ENCODE measurements at regions not wholly inside any gene's neighbourhood (a gene's known extent, or its start where the extent isn't known, plus 50 kb on each side); places are given as distances from the start of the nearest gene placed in this dataset.

DNA sequence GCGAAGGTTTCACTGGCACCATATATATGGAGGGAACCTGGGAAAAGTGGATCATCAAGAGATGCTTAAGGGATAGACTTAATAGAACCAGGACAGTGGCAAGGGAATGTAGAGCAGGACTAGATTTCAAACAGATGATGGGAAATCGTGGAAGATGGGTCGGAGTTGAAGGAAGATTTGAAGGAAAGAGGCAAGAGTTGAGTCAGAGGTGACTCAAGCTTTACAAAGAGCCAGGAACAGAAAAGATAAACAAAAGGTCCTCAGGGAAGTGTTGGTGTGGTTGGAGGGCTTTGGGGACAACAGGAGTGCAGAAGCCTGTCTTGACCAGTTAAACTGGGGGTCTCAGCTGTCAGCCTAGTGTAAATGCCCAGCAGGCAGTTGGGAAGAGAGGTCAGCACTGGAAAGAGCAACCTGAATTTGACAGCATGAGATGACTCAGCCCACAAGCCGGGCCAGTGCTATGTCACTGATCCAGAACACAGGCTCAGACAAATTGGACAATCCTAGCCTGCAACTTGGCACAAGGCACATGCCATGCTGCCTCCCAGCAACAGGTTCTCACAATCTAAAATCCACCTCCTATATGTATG is 230.5 kb downstream of the IDS start:
- Histone ChIP-seq H3K4me1 (ENCODE audit: low read length) (no peaks in the 10 kb centered on the region), H3K4me2 (ENCODE audit: low read length) (no peak overlapping the region), H3K36me3 (replicated peaks; ENCODE audit: low read depth, low read length) (no peaks in the 10 kb centered on the region), H3K4me3 (ENCODE audit: low read length) (no peak overlapping the region), H4K20me1 (ENCODE audit: insufficient read depth, low read length) (no peaks in the 10 kb centered on the region), H3K9ac (ENCODE audit: low read length) (no peak overlapping the region), H3K9me3 (ENCODE audit: insufficient read depth, low read length) (no peaks in the 10 kb centered on the region), H3K27ac (ENCODE audit: low read length) (no peak overlapping the region), H2AFZ (ENCODE audit: low read depth, low read length) (no peak overlapping the region), H3K79me2 (ENCODE audit: low read length) (no peaks in the 10 kb centered on the region), H3K27me3 (ENCODE audit: low read depth, low read length) (no peaks in the 10 kb centered on the region)
- TF ChIP-seq EZH2phosphoT487 (IDR thresholded peaks at IDR 0.05; ENCODE audit: low read depth) = no peak

GRCh38 chrX:149272690-149273463 is 232.2 kb downstream of the IDS start:
- Histone ChIP-seq H3K4me3 (ENCODE audit: low read length) (no peak overlapping the region), H3K36me3 (replicated peaks; ENCODE audit: low read depth, low read length) (no peaks in the 10 kb centered on the region), H2AFZ (ENCODE audit: low read depth, low read length) (no peak overlapping the region), H3K9ac (ENCODE audit: low read length) (no peak overlapping the region), H3K27me3 (ENCODE audit: low read depth, low read length) (no peaks in the 10 kb centered on the region), H3K4me1 (ENCODE audit: low read length) (no peaks in the 10 kb centered on the region), H3K9me3 (ENCODE audit: insufficient read depth, low read length) (no peaks in the 10 kb centered on the region), H3K79me2 (ENCODE audit: low read length) (no peaks in the 10 kb centered on the region), H3K4me2 (ENCODE audit: low read length) (no peak overlapping the region), H4K20me1 (ENCODE audit: insufficient read depth, low read length) (no peaks in the 10 kb centered on the region), H3K27ac (ENCODE audit: low read length) (no peak overlapping the region)
- TF ChIP-seq EZH2phosphoT487 (IDR thresholded peaks at IDR 0.05; ENCODE audit: low read depth) (no peak), CTCF (IDR thresholded peaks at IDR 0.05; ENCODE audit: low read depth, low read length) (no peak)

DNA sequence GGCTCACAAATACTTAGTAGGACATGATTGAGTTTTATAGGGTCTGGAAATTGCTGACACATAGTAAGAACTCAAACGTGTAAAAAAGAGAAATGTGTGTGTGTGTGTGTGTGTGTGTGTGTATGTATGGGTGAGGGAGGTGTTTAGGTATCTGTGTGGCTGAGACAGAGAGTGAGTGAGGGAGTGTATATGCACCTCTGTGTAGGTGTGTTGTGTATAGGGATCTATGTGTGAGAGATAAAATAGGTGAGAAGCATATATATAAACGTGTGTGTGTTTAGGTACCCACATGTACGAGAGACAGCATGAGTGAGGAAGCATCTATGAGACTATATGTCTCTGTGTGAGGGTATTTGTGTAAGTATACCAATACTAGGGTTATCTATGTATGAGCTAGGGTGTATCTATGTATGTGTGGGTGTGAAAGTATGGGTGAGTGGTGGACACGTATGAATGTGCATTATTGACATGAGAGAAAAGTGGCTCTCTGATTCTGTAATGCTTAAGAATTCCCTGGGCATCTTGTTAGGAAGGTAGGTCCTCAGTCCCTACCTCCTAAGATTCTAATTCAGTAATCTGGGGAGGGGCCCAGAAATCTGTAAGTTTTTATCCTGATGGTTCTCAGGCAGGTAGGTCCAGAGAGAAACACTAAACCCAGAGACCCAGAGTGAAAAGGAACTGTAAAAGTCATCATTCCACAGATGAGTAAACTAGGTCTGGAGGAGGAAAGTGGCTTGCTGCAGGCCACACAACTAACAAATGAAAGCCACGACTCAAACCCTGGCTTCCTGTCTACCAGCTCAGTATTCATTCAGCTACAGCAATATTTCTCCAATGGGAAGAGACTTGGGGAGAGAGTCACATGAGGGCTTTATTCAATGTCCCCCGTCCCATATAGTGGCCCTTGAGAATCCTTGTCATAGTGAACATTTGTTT is 237.0 kb downstream of the IDS start:
- Histone ChIP-seq H3K9me3 (ENCODE audit: insufficient read depth, low read length) (no peaks in the 10 kb centered on the region), H3K36me3 (replicated peaks; ENCODE audit: low read depth, low read length) (no peaks in the 10 kb centered on the region), H3K27ac (ENCODE audit: low read length) (no peak overlapping the region), H2AFZ (ENCODE audit: low read depth, low read length) (no peak overlapping the region), H3K27me3 (ENCODE audit: low read depth, low read length) (no peaks in the 10 kb centered on the region), H3K4me1 (ENCODE audit: low read length) (no peaks in the 10 kb centered on the region), H4K20me1 (ENCODE audit: insufficient read depth, low read length) (no peaks in the 10 kb centered on the region), H3K9ac (ENCODE audit: low read length) (no peak overlapping the region), H3K4me2 (ENCODE audit: low read length) (no peak overlapping the region), H3K4me3 (ENCODE audit: low read length) (no peak overlapping the region), H3K79me2 (ENCODE audit: low read length) (no peaks in the 10 kb centered on the region)
- no peak for TF ChIP-seq CTCF (IDR thresholded peaks at IDR 0.05; ENCODE audit: low read depth, low read length)
- no peak for TF ChIP-seq EZH2phosphoT487 (IDR thresholded peaks at IDR 0.05; ENCODE audit: low read depth)

DNA sequence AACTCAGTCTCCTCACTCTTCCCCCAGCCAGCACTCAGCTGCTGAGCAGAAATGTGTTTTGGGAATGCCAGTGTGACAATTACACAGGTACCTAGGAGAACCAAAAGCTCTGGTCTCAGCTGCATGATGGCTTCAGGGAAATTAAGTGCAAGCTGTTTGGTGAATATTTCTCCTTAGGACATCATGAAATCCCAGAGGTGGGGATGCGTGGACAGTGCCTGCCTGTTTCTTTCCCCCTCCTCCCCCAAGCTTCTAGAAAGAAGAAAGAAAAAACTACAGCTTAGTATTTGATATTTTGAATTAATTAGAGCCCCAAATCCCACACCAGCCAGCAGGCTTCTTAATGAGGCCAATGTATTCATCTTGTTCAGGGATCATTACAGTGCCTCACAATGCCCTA is 243.0 kb downstream of the IDS start:
- TF ChIP-seq CTCF (IDR thresholded peaks at IDR 0.05; ENCODE audit: low read depth, low read length) (no peak), EZH2phosphoT487 (IDR thresholded peaks at IDR 0.05; ENCODE audit: low read depth) (no peak)
- Histone ChIP-seq H3K27ac (ENCODE audit: low read length) (no peak overlapping the region), H3K27me3 (ENCODE audit: low read depth, low read length) (no peaks in the 10 kb centered on the region), H3K9me3 (ENCODE audit: insufficient read depth, low read length) (no peaks in the 10 kb centered on the region), H3K4me1 (ENCODE audit: low read length) (no peaks in the 10 kb centered on the region), H3K9ac (ENCODE audit: low read length) (no peak overlapping the region), H3K4me3 (ENCODE audit: low read length) (no peak overlapping the region), H2AFZ (ENCODE audit: low read depth, low read length) (no peak overlapping the region), H3K79me2 (ENCODE audit: low read length) (no peaks in the 10 kb centered on the region), H3K4me2 (ENCODE audit: low read length) (no peak overlapping the region), H4K20me1 (ENCODE audit: insufficient read depth, low read length) (no peaks in the 10 kb centered on the region), H3K36me3 (replicated peaks; ENCODE audit: low read depth, low read length) (no peaks in the 10 kb centered on the region)
